Neural progenitor cell (in vitro differentiated cells): ENCODE measurements at regions not wholly inside any gene's neighbourhood (a gene's known extent, or its start where the extent isn't known, plus 50 kb on each side); places are given as distances from the start of the nearest gene placed in this dataset.

Experiments used
- DNase-seq: peaks from one replicate; pipeline ENCODE4 v3.0.0-alpha.2; 2016; ENCODE audit warnings: low spot score
- H2AFZ ChIP-seq: fragments of 200-600 bp; sonication (generic); replicated peaks from 2 replicates; pipeline ENCODE4 v1.6.1; 2016; ENCODE audit warnings: antibody characterized with exemption
- H3F3A ChIP-seq: fragments of 200-600 bp; sonication (generic); 2 replicates; pipeline ENCODE4 v1.6.1; 2016; ENCODE audit warnings: antibody characterized with exemption, low read depth
- H3K27ac ChIP-seq: fragments of 200-600 bp; sonication (generic); 2 replicates; pipeline ENCODE4 v1.5.1; 2016; ENCODE audit warnings: mild to moderate bottlenecking
- H3K27me3 ChIP-seq: fragments of 200-600 bp; sonication (generic); 2 replicates; pipeline ENCODE4 v1.6.1; 2016; ENCODE audit warnings: mild to moderate bottlenecking, moderate library complexity
- H3K36me3 ChIP-seq: fragments of 200-600 bp; sonication (generic); 2 replicates; pipeline ENCODE4 v1.5.1; 2016
- H3K4me1 ChIP-seq: fragments of 200-600 bp; sonication (generic); 2 replicates; pipeline ENCODE4 v1.6.1; 2016; ENCODE audit warnings: mixed run types
- H3K4me2 ChIP-seq: fragments of 200-600 bp; sonication (generic); 2 replicates; pipeline ENCODE4 v1.6.1; 2016
- H3K4me3 ChIP-seq: fragments of 200-600 bp; sonication (generic); 2 replicates; pipeline ENCODE4 v1.5.1; 2016
- H3K79me2 ChIP-seq: fragments of 200-600 bp; sonication (generic); 2 replicates; pipeline ENCODE4 v1.6.1; 2016; ENCODE audit warnings: low read depth
- H3K9ac ChIP-seq: fragments of 200-600 bp; sonication (generic); 2 replicates; pipeline ENCODE4 v1.6.1; 2016
- H3K9me3 ChIP-seq: fragments of 200-600 bp; sonication (generic); 2 replicates; pipeline ENCODE4 v1.5.1; 2016; ENCODE audit warnings: low read depth
- H4K20me1 ChIP-seq: fragments of 200-600 bp; sonication (generic); 2 replicates; pipeline ENCODE4 v1.6.1; 2016; ENCODE audit warnings: low read depth
- H3K27ac Mint-ChIP-seq: 3 replicates; pipeline ENCODE4 v1.8.0; 2021; ENCODE audit warnings: mixed read lengths
- H3K27me3 Mint-ChIP-seq: 2 replicates; pipeline ENCODE4 v1.8.0; 2022; ENCODE audit warnings: low read depth, mild to moderate bottlenecking, inconsistent platforms, moderate library complexity, mixed read lengths; ENCODE audit not compliant: insufficient read depth
- H3K36me3 Mint-ChIP-seq: 3 replicates; pipeline ENCODE4 v1.8.0; 2021; ENCODE audit warnings: mixed read lengths
- H3K4me1 Mint-ChIP-seq: 3 replicates; pipeline ENCODE4 v1.8.0; 2021; ENCODE audit warnings: mixed read lengths
- H3K4me3 Mint-ChIP-seq: 3 replicates; pipeline ENCODE4 v1.8.0; 2021; ENCODE audit warnings: mild to moderate bottlenecking, moderate library complexity, mixed read lengths
- H3K9me3 Mint-ChIP-seq: 3 replicates; pipeline ENCODE4 v1.8.0; 2020; ENCODE audit warnings: mixed read lengths
- CTCF ChIP-seq: fragments of 200-600 bp; sonication (generic); IDR thresholded peaks from 2 replicates; pipeline ENCODE4 v1.5.1; 2017; ENCODE audit warnings: antibody characterized with exemption, mild to moderate bottlenecking
- EZH2 ChIP-seq: fragments of 200-600 bp; sonication (generic); IDR thresholded peaks from 2 replicates; pipeline ENCODE4 v1.6.1; 2017; ENCODE audit warnings: antibody characterized with exemption, mild to moderate bottlenecking, moderate library complexity
- EZH2phosphoT487 ChIP-seq: fragments of 200-600 bp; sonication (generic); IDR thresholded peaks from 2 replicates; pipeline ENCODE4 v1.6.1; 2017; ENCODE audit warnings: antibody characterized with exemption

- no peaks in the 10 kb centered on the region for H3F3A ChIP-seq
- Mint-ChIP-seq H3K9me3 (no peaks in the 10 kb centered on the region), H3K27ac (no peak overlapping the region), H3K36me3 (no peaks in the 10 kb centered on the region), H3K4me1 (no peaks in the 10 kb centered on the region), H3K27me3 (no peaks in the 10 kb centered on the region), H3K4me3 (no peak overlapping the region)
- DNase-seq = no peak
- no peak overlapping the region for H3K4me3 ChIP-seq
- H3K36me3 ChIP-seq = no peaks in the 10 kb centered on the region
- H4K20me1 ChIP-seq = no peaks in the 10 kb centered on the region
- H3K79me2 ChIP-seq = no peaks in the 10 kb centered on the region
- TF ChIP-seq EZH2 = no peak
- TF ChIP-seq EZH2phosphoT487 = no peak
- no peak for TF ChIP-seq CTCF
- no peaks in the 10 kb centered on the region for H3K4me1 ChIP-seq
- H2AFZ ChIP-seq = no peak overlapping the region
- H3K4me2 ChIP-seq = no peak overlapping the region
- H3K27me3 ChIP-seq = no peaks in the 10 kb centered on the region
- H3K9ac ChIP-seq = no peak overlapping the region
- H3K27ac ChIP-seq = no peak overlapping the region
- no peaks in the 10 kb centered on the region for H3K9me3 ChIP-seq
Observed at GRCh38 chr4:176575141-176575730, 217.5 kb downstream of the VEGFC start.

GRCh38 chr4:176579226-176579625 is 213.5 kb downstream of the VEGFC start:
- H3K4me3 Mint-ChIP-seq = no peak overlapping the region
- H3K27me3 Mint-ChIP-seq = no peaks in the 10 kb centered on the region
- Histone ChIP-seq H2AFZ (no peak overlapping the region), H4K20me1 (no peaks in the 10 kb centered on the region), H3K4me1 (no peaks in the 10 kb centered on the region), H3K4me3 (no peak overlapping the region), H3K27me3 (no peaks in the 10 kb centered on the region), H3K9me3 (no peaks in the 10 kb centered on the region), H3K27ac (no peak overlapping the region), H3K9ac (no peak overlapping the region), H3K4me2 (no peak overlapping the region), H3K79me2 (no peaks in the 10 kb centered on the region), H3K36me3 (no peaks in the 10 kb centered on the region), H3F3A (no peaks in the 10 kb centered on the region)
- H3K9me3 Mint-ChIP-seq = no peaks in the 10 kb centered on the region
- H3K4me1 Mint-ChIP-seq = no peaks in the 10 kb centered on the region
- no peak overlapping the region for H3K27ac Mint-ChIP-seq
- H3K36me3 Mint-ChIP-seq = no peaks in the 10 kb centered on the region
- TF ChIP-seq EZH2 (no peak), EZH2phosphoT487 (no peak), CTCF (no peak)
- DNase-seq = no peak

- no peak overlapping the region for H3K4me3 Mint-ChIP-seq
- H3K9ac ChIP-seq = no peak overlapping the region
- no peak for TF ChIP-seq CTCF
- no peak for TF ChIP-seq EZH2phosphoT487
- TF ChIP-seq EZH2 = no peak
Observed at GRCh38 chr4:176583278-176583677, 209.4 kb downstream of the VEGFC start.

More at GRCh38 chr4:176583278-176583677, 209.4 kb downstream of the VEGFC start:
- Histone ChIP-seq H3F3A (no peaks in the 10 kb centered on the region), H3K79me2 (no peaks in the 10 kb centered on the region), H3K4me2 (no peak overlapping the region), H3K36me3 (no peaks in the 10 kb centered on the region), H4K20me1 (no peaks in the 10 kb centered on the region), H3K9me3 (no peaks in the 10 kb centered on the region), H2AFZ (no peak overlapping the region), H3K27ac (no peak overlapping the region), H3K4me3 (no peak overlapping the region), H3K4me1 (no peaks in the 10 kb centered on the region), H3K27me3 (no peaks in the 10 kb centered on the region)
- Mint-ChIP-seq H3K9me3 (no peaks in the 10 kb centered on the region), H3K27ac (no peak overlapping the region), H3K4me1 (no peaks in the 10 kb centered on the region), H3K27me3 (no peaks in the 10 kb centered on the region), H3K36me3 (no peaks in the 10 kb centered on the region)
- DNase-seq = no peak
